CD4-positive, alpha-beta T cell treated with Interleukin-2 at 100 ng/mL for 4 hours (primary cell): ENCODE measurements at regions not wholly inside any gene's neighbourhood (a gene's known extent, or its start where the extent isn't known, plus 50 kb on each side); places are given as distances from the start of the nearest gene placed in this dataset.

Experiments
- DNase-seq: peaks from one replicate; pipeline ENCODE4 v3.0.0-alpha.2; 2020; ENCODE audit warnings: low spot score

- DNase-seq: no peak
Measured at GRCh38 chr17:5694551-5694950, 110.2 kb upstream of the NLRP1 start.

DNA sequence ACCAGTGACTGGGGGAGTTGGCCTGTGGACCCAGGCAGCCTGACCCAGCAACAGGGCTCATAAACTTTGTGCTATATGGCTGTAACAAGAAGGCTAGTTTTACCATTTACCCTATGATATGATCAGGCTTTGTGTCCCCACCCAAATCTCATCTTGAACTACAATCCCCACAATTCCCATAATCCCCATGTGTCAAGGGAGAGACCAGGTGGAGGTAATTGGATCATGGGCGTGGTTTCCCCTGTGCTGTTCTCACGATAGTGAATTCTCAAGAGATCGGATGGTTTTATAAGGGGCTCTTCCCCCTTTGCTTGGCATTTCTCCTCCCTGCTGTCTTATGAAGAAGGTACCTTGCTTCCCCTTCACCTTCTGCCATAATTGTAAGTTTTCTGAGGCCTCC, 111.2 kb upstream of the NLRP1 start:
- no peak for DNase-seq

DNA sequence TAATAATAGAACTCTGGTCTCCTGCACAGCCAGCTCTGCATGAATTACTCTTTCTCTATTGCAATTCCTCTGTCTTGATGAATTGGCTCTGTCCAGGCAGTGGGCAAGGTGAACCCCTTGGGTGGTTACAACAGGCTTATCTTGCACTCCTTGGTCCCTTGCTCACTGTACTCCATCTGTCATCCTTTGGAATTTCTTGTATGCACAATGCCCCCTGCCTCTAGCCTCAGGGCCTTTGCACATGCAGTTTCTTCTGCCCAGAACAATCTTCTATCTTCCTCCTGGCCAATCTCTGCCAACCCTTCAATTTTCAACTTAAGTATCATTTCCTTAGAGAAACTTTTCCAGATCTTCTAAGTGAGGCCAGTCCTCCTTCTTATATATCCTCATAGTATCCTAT, 114.7 kb upstream of the NLRP1 start:
- no peak for DNase-seq

GRCh38 chr17:5699814-5700213, 115.5 kb upstream of the NLRP1 start:
- no peak for DNase-seq

DNA sequence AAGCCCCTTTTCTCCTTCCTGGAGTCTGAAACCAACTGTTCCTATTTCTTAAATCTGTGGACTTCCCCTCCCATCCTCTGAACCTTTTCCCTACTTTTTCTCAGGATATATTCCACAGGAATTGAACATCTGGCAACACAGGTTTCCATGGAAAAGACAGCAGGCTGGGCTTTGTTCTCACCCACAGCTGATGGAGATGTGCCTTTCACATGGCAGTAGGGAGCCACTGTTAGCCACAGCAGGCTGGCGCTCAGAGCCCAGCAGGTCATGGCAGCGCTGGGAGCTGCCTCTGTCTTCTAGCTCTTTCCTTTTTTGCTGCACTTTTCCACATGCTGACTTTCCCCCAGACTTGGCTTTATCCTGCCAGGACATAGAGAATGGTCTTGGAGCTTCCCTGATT, 116.4 kb upstream of the NLRP1 start:
- DNase-seq: no peak

DNA sequence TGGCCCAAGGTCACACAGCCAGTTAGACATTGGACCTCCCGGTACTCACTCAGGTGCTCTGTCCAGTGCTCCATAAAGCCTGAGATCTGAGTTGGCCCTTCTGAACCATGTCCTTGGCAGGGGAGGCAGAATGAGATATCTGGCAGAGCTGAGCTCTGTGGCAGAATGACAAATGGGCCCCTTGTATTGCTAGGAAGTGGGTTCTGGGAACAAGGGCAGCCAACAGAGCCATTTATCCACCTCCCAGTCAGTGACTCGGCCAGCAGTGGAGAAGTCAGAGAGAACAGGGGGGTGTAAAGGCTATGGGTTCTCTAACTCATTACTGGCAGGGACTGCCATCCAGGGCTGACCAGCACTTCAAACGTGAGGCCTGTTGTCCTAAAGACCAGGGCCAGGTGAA, 117.1 kb upstream of the NLRP1 start:
- no peak for DNase-seq

DNA sequence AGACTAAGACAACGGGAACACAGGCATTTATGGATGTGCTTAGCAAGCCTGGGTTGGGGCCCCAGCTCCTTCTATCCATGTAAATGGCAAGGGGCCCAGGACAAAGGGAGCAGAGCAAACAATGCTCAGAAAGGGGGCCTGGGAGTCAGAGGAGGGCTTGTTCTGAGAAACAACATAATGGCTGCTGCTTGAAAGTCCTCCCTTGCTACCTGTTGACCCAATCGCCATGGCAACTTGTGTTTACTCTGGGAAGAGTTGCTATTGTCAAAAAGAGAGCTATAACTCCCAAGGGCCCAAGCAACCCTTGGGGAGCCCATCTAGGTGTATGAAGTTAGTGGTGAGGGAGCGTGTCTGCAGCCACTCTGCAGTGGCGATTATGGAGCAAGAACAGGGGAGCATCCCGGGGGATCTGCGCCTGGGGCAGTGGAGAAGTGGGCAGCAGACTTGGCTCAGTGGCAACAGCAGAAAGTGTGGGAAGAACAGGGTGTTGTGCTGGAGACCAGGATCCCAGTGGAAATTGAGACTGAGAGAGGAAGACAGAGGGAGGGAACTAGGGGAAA, 118.7 kb upstream of the NLRP1 start:
- no peak for DNase-seq

DNA sequence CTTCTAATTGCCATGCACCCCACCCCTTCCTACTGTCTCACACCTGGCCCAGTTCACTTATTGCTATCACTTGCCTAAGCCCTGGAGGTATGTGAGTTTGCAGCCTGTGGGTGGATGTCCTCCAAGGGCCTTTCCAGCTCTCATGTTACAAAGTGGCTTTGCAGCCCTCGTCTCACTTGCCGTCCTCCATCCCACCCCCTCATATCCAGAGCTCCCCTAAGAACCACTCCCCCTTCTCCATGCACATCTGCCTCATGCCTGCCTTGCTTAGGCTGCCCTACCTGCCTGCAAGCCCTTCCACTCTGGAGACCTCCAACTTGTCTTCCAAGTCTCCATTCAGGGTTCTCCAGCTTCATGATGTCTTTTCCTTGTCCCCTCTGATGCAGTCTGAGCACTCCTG, 119.4 kb upstream of the NLRP1 start:
- no peak for DNase-seq

DNA sequence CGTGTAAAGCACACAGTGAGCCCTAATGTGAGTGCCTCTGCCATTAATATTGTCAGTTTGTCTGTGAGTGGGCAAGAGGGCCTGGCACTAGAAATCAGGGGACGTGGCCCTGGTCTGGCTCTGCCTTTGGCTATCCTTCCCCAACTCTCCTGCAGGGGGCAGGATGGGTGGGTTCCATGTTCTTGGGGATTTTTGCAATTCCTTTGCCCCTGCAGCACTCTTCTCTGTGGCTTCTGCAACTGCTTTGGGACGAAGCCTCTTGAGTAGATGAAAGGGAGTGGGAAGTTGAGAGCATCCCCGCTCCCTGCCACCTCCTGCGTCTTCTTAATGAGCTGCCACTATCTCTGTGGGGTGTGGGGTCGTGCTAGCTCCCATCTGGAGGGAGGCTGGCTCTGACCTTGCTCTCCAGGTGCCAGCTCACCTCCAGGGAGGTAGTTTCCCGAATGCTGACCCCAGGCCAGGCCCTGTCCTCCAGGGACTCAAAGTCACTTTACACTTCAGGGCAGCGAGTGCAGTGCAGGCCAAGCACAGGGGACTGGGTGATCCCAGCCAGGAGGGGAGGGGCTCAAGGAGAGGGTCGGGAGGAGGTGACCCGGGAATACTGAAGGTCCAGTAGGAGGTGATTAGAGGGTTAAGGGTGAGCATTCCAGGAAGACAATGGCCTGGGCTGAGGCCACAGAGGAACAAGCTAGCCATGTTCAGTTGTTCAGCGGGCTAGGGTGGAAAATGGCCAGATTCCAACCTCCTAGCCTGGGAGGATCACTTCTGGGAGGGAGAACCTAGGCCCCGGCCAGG, 121.0 kb upstream of the NLRP1 start:
- DNase-seq: no peak

DNA sequence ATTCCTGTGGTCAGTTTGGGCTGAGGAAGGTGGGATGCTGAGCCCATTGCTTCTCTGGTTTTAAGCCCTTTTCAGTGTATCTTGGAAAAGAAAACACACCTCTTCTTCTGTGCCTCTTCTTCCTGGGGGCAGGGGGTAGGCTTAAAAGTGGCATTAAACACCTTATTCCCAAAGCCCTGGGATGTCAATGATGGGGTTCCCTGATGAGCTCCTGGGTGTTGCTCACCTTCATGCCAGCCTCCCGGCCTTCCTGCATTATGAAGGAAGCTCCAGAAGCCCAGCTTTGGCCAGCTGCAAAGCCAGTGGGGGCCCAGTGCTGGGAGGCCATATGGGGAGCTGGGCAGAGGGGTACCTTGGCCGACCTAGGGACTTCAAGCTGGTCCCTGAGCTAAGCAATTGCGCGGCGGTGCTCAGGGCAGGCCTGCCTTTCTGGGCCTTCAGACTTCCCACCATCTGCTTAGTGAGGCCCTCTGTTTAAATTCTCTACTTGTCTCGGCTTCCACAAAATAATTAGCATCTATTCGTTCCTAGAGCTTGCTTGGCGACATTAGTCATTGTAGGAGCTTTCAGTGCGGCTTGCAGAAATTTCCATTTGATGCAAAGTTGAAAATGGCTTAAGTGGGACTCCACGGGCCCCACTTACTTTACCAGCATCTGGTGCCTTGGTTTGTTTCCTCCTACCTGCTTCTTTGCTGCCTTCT, 121.7 kb upstream of the NLRP1 start:
- DNase-seq: no peak

DNA sequence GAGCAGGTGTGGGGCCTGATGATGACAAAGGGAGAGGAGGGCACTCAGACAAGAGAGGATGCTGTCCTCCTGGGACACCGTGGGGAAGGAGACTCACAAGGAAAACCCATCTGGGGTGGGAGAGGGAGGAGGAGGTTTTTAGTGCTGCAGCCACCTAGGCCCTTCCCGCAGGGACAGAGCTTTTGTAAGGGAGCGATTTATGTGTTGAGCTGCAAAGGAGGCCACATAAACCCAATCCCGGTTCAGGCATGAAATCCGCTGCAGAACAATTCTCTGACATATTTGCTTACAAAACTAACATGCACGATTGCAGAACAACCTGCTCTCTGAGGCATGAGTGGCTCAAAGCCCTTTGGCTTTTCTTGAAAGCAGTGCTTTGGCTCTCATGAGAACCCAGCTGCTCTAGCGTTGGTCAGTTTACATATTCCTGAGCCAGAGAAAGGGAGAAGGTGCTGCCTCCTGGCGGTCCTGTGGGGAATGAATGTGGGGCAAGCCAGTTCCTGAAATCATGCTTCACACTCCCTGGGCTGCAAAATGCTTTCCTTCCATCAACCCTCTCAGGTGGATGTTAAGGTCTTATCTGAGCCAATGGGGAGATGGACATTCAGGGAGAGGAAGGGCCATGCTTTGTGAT, 122.4 kb upstream of the NLRP1 start:
- peak; percentile 57 for DNase-seq

DNA sequence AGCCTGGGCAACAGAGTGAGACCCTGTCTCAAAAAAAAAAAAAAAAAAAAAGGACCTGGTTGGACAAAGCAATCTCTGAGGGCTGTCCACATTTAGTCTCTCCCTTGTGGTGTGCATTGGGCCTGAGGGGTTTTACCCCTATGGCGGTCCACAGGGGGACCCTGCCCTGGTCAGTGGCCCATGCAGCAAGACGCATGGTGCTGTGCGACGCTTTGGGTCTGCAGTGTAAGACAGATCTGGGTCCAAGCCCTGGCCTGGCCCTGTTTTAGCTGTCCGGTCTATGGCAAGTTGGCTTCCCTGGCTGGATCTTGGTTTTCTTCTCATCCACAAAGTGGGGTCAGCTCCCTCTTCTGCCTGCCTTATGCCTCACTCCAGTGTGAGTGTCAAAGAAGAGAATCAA, 123.2 kb upstream of the NLRP1 start:
- DNase-seq: no peak

DNA sequence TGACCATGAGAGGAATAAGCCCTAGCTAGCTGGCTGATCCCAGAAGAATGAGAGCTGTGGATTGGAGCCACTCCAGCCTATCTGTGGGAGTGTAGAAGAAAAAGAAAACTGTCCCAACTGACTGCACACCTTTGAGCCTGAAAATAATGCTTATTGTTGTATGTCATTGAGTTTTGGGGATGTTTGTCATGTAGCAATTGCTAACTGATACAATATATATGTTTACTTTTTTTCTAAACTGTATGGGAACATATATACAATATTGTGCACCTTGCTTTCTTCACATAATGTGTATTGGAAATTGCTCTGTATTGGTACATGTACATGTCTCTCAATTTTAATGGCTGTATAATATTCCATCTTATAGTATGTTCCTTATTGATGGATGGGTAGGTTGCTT, 124.0 kb upstream of the NLRP1 start:
- no peak for DNase-seq

- no peak for DNase-seq
Measured at GRCh38 chr17:5711344-5711743, 127.0 kb upstream of the NLRP1 start.

GRCh38 chr17:5714993-5715392, 130.7 kb upstream of the NLRP1 start:
- DNase-seq: no peak

GRCh38 chr17:5715478-5715877, 131.2 kb upstream of the NLRP1 start:
- no peak for DNase-seq

DNA sequence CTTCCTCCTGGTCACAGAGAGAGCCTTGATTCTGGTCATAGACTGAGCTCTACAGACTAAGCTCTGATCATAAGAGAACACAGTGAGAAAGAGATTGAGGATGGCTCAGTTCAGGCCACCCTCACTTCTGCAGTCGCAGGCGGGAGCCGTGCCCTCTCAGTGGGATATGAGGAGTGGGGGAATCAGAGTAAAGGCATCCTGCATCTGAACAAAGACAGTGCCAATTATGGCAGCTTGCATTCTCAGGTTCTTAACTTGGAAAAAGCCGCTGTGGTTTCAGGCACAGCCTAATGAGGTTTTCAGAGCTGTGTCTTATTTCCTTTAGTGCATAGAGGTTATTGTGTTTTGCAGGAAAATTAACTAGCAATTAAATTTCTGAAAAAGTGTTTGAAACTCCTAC, 134.4 kb upstream of the NLRP1 start:
- no peak for DNase-seq

GRCh38 chr17:5719976-5720375, 135.7 kb upstream of the NLRP1 start:
- DNase-seq: no peak

DNA sequence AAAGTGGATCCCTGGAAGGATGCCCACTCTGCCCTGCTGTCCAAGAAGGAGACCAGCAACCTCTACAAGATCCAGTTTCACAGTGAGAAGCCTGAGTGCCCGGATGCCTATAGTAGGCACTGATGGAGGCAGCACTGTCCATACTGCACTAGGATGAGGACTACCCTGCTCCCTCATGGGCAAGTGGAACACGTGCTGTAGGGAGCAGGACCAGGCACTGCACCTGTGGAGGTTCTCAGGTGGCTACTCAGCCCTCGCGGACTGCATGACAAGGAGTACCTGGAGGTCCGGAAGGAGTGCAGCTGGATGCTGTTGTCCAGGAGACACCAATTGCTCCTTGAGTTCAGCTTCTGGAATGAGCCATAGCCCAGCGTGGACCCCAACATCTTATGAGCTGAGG, 146.1 kb upstream of the NLRP1 start:
- DNase-seq: no peak

DNA sequence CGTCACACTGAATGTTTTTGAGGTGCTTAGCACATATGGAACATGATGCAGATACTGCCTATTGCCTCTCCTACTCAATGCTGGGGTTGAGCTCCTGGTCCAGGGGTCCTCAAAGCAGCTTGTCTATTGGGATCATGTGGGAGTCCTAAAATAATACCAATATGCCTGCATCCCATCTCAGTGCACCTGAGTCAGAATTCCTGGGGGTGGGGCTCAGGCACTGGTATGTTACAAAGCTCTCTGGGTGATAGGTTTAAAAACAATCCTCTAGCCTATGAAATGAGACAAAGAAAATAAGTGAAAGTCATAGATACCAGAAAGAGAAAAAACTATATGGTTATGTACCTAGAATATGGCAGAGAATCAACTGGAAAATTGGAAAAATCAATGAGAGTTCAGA, 156.6 kb upstream of the NLRP1 start:
- DNase-seq: no peak

DNA sequence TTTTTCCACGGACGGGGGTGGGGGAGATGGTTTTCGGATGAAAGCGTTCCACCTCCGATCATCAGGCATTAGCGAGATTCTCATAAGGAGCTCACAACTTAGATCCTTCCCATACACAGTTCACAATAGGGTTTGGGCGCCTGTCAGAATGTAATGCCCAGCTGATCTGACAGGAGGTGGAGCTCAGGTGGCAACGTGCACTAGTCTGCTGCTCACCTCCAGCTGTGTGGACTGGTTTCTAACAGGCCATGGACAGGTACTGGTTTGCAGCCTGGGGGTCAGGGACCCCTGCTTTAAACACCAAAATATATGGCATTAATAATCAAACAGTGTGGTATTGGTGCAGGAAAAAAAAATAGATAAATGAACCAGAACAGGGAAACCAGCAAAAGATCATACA, 157.5 kb upstream of the NLRP1 start:
- DNase-seq: no peak

DNA sequence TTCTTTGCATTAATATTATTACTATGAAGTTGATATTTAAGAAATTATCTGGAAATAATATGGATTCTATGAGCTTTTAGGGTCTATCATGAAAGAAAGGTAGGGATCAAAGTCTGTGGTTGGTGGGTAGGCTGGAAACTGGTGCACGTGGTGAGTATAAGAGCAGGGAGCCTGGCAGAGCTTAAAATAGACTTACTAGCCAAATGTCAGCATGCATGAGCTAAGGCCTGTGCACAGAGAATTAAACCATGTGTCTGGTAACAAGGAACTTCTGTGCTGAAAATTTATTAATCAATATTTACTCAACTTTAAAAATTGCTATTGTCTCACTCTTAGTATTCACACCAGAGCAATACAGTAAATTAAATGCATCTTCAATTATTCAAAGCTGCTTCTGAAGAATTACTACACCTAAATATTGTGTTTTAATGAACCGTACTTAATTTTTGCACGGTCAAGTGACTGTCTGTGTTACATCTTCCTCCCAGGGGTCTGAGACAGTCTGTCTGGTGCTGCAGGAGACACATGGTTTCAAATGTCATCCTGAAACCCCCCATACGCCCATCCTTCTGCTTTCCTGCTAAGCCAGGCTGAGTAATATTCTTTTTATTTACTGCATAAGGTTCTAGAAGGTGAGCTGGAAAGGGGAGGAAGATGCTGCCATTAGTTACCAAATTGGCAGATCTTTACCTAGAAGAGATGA, 161.0 kb upstream of the NLRP1 start:
- DNase-seq: no peak
